PC-3 (cell line): ENCODE measurements at regions not wholly inside any gene's neighbourhood (a gene's known extent, or its start where the extent isn't known, plus 50 kb on each side); places are given as distances from the start of the nearest gene placed in this dataset.

Experiments used
- EZH2 ChIP-seq: fragments of 300-600 bp; sonication (generic); IDR thresholded peaks from one replicate; pipeline ENCODE4 v1.6.1; 2017; ENCODE audit warnings: antibody characterized with exemption, mild to moderate bottlenecking, low read length; ENCODE audit not compliant: unreplicated experiment
- EZH2phosphoT487 ChIP-seq: fragments of 300-600 bp; sonication (generic); IDR thresholded peaks from 2 replicates; pipeline ENCODE4 v1.6.1; 2018; ENCODE audit warnings: mild to moderate bottlenecking, antibody characterized with exemption, low read length, borderline replicate concordance
- TF ChIP-seq, protein P1 (sequence below): fragments of 300-600 bp; sonication (generic); conservative IDR thresholded peaks from 2 replicates; pipeline ENCODE4 v1.5.1; 2017; ENCODE audit warnings: antibody characterized with exemption, low read depth, mild to moderate bottlenecking, low read length

DNA sequence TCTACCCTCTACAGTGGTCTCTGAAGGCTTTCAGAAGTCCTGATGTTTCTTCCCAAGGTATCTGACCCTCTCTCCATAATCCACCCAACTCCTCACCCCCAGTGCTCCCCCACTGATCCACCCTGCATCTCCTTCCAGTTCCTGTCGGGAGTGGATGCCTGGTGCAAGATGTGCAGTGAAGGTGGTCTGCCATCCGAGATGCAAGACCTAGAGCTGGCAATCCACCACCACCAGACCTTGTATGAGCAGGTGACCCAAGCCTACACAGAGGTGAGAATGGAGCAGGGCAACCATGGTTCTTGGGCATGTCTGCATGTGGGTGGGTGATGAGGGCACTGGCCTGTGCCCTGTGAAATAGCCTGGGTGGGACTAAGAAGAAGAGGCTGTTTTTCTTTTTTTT lies 337.8 kb upstream of the ROPN1 start:
- TF ChIP-seq, protein P1, sequence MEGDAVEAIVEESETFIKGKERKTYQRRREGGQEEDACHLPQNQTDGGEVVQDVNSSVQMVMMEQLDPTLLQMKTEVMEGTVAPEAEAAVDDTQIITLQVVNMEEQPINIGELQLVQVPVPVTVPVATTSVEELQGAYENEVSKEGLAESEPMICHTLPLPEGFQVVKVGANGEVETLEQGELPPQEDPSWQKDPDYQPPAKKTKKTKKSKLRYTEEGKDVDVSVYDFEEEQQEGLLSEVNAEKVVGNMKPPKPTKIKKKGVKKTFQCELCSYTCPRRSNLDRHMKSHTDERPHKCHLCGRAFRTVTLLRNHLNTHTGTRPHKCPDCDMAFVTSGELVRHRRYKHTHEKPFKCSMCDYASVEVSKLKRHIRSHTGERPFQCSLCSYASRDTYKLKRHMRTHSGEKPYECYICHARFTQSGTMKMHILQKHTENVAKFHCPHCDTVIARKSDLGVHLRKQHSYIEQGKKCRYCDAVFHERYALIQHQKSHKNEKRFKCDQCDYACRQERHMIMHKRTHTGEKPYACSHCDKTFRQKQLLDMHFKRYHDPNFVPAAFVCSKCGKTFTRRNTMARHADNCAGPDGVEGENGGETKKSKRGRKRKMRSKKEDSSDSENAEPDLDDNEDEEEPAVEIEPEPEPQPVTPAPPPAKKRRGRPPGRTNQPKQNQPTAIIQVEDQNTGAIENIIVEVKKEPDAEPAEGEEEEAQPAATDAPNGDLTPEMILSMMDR, result no peak
- TF ChIP-seq EZH2, result no peak
- TF ChIP-seq EZH2phosphoT487, result no peak
